CD4-positive, CD25-positive, alpha-beta regulatory T cell (primary cell): ENCODE measurements at regions not wholly inside any gene's neighbourhood (a gene's known extent, or its start where the extent isn't known, plus 50 kb on each side); places are given as distances from the start of the nearest gene placed in this dataset.

Experiments used
- ATAC-seq, 2 donors: fragments of 150-1000 bp; cut with Tn5 transposase; one replicate each; pipeline ENCODE4 v1.10.0; 2021; ENCODE audit warnings: low read depth in 2 of 2, moderate number of reproducible peaks in 2 of 2, moderate library complexity in 1 of 2
- DNase-seq, 3 donors: peaks; one replicate each; pipeline versions ENCODE4 v3.0.0 to v3.0.0-alpha.2; 2012 to 2022; ENCODE audit warnings: mixed read lengths in 1 of 3
- H3K27ac ChIP-seq: one replicate; pipeline ENCODE4 v1.7.0; 2013; ENCODE audit warnings: mild to moderate bottlenecking, low read length; ENCODE audit not compliant: insufficient read depth, poor library complexity, severe bottlenecking
- H3K27me3 ChIP-seq: one replicate; pipeline ENCODE4 v1.7.0; 2013; ENCODE audit warnings: low read length; ENCODE audit not compliant: control insufficient read depth, insufficient read depth
- H3K36me3 ChIP-seq: one replicate; pipeline ENCODE4 v1.7.0; 2013; ENCODE audit warnings: mild to moderate bottlenecking, low read length, moderate library complexity; ENCODE audit not compliant: control insufficient read depth, insufficient read depth
- H3K4me1 ChIP-seq: 2 replicates; pipeline ENCODE4 v1.7.0; 2013; ENCODE audit warnings: mild to moderate bottlenecking, low read length; ENCODE audit not compliant: insufficient read depth, control insufficient read depth, poor library complexity, severe bottlenecking
- H3K4me3 ChIP-seq: one replicate; pipeline ENCODE4 v1.7.0; 2013; ENCODE audit warnings: low read depth, mild to moderate bottlenecking, low read length, moderate library complexity
- H3K9me3 ChIP-seq, 2 experiments: 1 replicate in 1 of 2; 2 replicates in 1 of 2; pipeline ENCODE4 v1.7.0; 2013; ENCODE audit warnings: low read length in 2 of 2, mild to moderate bottlenecking in 1 of 2, moderate library complexity in 1 of 2; ENCODE audit not compliant: control insufficient read depth in 2 of 2
- H3K27ac Mint-ChIP-seq, 3 donors: one replicate each; pipeline ENCODE4 v1.8.0; 2020 to 2022; ENCODE audit warnings: mild to moderate bottlenecking in 3 of 3, mixed read lengths in 3 of 3, moderate library complexity in 2 of 3
- H3K27me3 Mint-ChIP-seq: one replicate; pipeline ENCODE4 v1.8.0; 2022; ENCODE audit warnings: mild to moderate bottlenecking, mixed read lengths
- H3K36me3 Mint-ChIP-seq: one replicate; pipeline ENCODE4 v1.8.0; 2020; ENCODE audit warnings: mixed read lengths
- H3K4me1 Mint-ChIP-seq, 4 donors: one replicate each; pipeline ENCODE4 v1.8.0; 2020 to 2022; ENCODE audit warnings: mixed read lengths in 4 of 4, mild to moderate bottlenecking in 1 of 4
- H3K4me3 Mint-ChIP-seq, 4 donors: one replicate each; pipeline ENCODE4 v1.8.0; 2020 to 2022; ENCODE audit warnings: mild to moderate bottlenecking in 4 of 4, mixed read lengths in 4 of 4, moderate library complexity in 3 of 4
- H3K9me3 Mint-ChIP-seq, 7 donors: one replicate each; pipeline ENCODE4 v1.8.0; 2020 to 2022; ENCODE audit warnings: mixed read lengths in 7 of 7, mild to moderate bottlenecking in 3 of 7, moderate library complexity in 2 of 7

- ATAC-seq, result no peak
Measured at GRCh38 chr12:131611416-131612091, 99.3 kb upstream of the SFSWAP start.

GRCh38 chr12:131612092-131612755 lies 98.7 kb upstream of the SFSWAP start:
- no peaks in the 10 kb centered on the region for H3K36me3 Mint-ChIP-seq
- H3K9me3 ChIP-seq, result no peaks in the 10 kb centered on the region
- DNase-seq (no peak), ATAC-seq (no peak)
- H3K9me3 Mint-ChIP-seq, result no peaks in the 10 kb centered on the region
- peaks cover 7 to 25% (median 18%) of the 10 kb centered on the region in 4 donors for H3K4me1 Mint-ChIP-seq
- H3K36me3 ChIP-seq, result no peaks in the 10 kb centered on the region
- H3K27me3 ChIP-seq, result no peaks in the 10 kb centered on the region
- no peak overlapping the region for H3K27ac Mint-ChIP-seq
- H3K4me3 Mint-ChIP-seq, result no peak overlapping the region
- H3K27me3 Mint-ChIP-seq, result peaks cover 5% of the 10 kb centered on the region
- H3K4me3 ChIP-seq, result no peak overlapping the region
- peaks cover 19% of the 10 kb centered on the region for H3K4me1 ChIP-seq
- no peak overlapping the region for H3K27ac ChIP-seq

More at GRCh38 chr12:131611416-131612091, 99.3 kb upstream of the SFSWAP start:
- Histone ChIP-seq H3K27me3 (no peaks in the 10 kb centered on the region), H3K4me1 (peaks cover 26% of the 10 kb centered on the region), H3K9me3 (no peaks in the 10 kb centered on the region), H3K36me3 (no peaks in the 10 kb centered on the region), H3K4me3 (no peak overlapping the region), H3K27ac (no peak overlapping the region)
- Mint-ChIP-seq H3K4me3 (no peak overlapping the region), H3K27me3 (peaks cover 5% of the 10 kb centered on the region), H3K4me1 (peaks cover 7 to 32% (median 20%) of the 10 kb centered on the region in 4 donors), H3K9me3 (no peaks in the 10 kb centered on the region), H3K36me3 (no peaks in the 10 kb centered on the region), H3K27ac (no peak overlapping the region)
- no peak for DNase-seq

GRCh38 chr12:131613186-131613585 lies 97.7 kb upstream of the SFSWAP start:
- no peak for DNase-seq
- Mint-ChIP-seq H3K36me3 (no peaks in the 10 kb centered on the region), H3K27ac (no peak overlapping the region), H3K4me3 (no peak overlapping the region), H3K4me1 (peaks cover 0 to 15% (median 9%) of the 10 kb centered on the region in 4 donors), H3K27me3 (peaks cover 5% of the 10 kb centered on the region), H3K9me3 (no peaks in the 10 kb centered on the region)
- ATAC-seq, result no peak
- Histone ChIP-seq H3K4me1 (peaks cover 10% of the 10 kb centered on the region), H3K27ac (no peak overlapping the region), H3K36me3 (no peaks in the 10 kb centered on the region), H3K27me3 (no peaks in the 10 kb centered on the region), H3K4me3 (no peak overlapping the region), H3K9me3 (no peaks in the 10 kb centered on the region)

- Mint-ChIP-seq H3K36me3 (no peaks in the 10 kb centered on the region), H3K4me1 (peaks cover 0 to 12% (median 6%) of the 10 kb centered on the region in 4 donors), H3K27me3 (peaks cover 5% of the 10 kb centered on the region), H3K4me3 (no peak overlapping the region), H3K27ac (peak overlapping the region in 1 of 3 donors; percentile 6), H3K9me3 (no peaks in the 10 kb centered on the region)
- H3K36me3 ChIP-seq, result no peaks in the 10 kb centered on the region
- H3K4me3 ChIP-seq, result no peak overlapping the region
- H3K9me3 ChIP-seq, result no peaks in the 10 kb centered on the region
- no peak overlapping the region for H3K27ac ChIP-seq
- H3K4me1 ChIP-seq, result peaks cover 5% of the 10 kb centered on the region
- ATAC-seq (no peak), DNase-seq (no peak)
- H3K27me3 ChIP-seq, result no peaks in the 10 kb centered on the region
Measured at GRCh38 chr12:131613678-131614077, 97.2 kb upstream of the SFSWAP start.

GRCh38 chr12:131615326-131616042 lies 95.4 kb upstream of the SFSWAP start:
- Mint-ChIP-seq H3K27ac (peak overlapping the region in 1 of 3 donors; percentile 35), H3K9me3 (no peaks in the 10 kb centered on the region), H3K27me3 (peaks cover 5% of the 10 kb centered on the region), H3K4me3 (no peak overlapping the region), H3K4me1 (no peaks in the 10 kb centered on the region), H3K36me3 (no peaks in the 10 kb centered on the region)
- DNase-seq (no peak), ATAC-seq (no peak)
- H3K27me3 ChIP-seq, result no peaks in the 10 kb centered on the region
- H3K27ac ChIP-seq, result no peak overlapping the region
- H3K4me3 ChIP-seq, result no peak overlapping the region
- no peaks in the 10 kb centered on the region for H3K4me1 ChIP-seq
- no peaks in the 10 kb centered on the region for H3K9me3 ChIP-seq
- no peaks in the 10 kb centered on the region for H3K36me3 ChIP-seq

GRCh38 chr12:131616043-131616700 lies 94.7 kb upstream of the SFSWAP start:
- H3K27ac Mint-ChIP-seq, result peak overlapping the region in 1 of 3 donors; percentile 32
- H3K9me3 Mint-ChIP-seq, result no peaks in the 10 kb centered on the region
- ATAC-seq, result no peak

GRCh38 chr12:131616738-131617137 lies 94.2 kb upstream of the SFSWAP start:
- no peak overlapping the region for H3K27ac Mint-ChIP-seq
- H3K27me3 ChIP-seq, result no peaks in the 10 kb centered on the region
- peaks cover 5% of the 10 kb centered on the region for H3K27me3 Mint-ChIP-seq

More at GRCh38 chr12:131616043-131616700, 94.7 kb upstream of the SFSWAP start:
- Histone ChIP-seq H3K9me3 (no peaks in the 10 kb centered on the region), H3K36me3 (no peaks in the 10 kb centered on the region), H3K4me1 (no peaks in the 10 kb centered on the region), H3K27ac (no peak overlapping the region), H3K27me3 (no peaks in the 10 kb centered on the region), H3K4me3 (no peak overlapping the region)
- no peak overlapping the region for H3K4me3 Mint-ChIP-seq
- no peaks in the 10 kb centered on the region for H3K36me3 Mint-ChIP-seq
- no peaks in the 10 kb centered on the region for H3K4me1 Mint-ChIP-seq
- H3K27me3 Mint-ChIP-seq, result peaks cover 5% of the 10 kb centered on the region
- no peak for DNase-seq

More at GRCh38 chr12:131616738-131617137, 94.2 kb upstream of the SFSWAP start:
- Mint-ChIP-seq H3K4me3 (no peak overlapping the region), H3K36me3 (no peaks in the 10 kb centered on the region), H3K4me1 (no peaks in the 10 kb centered on the region), H3K9me3 (no peaks in the 10 kb centered on the region)
- ATAC-seq, result no peak
- no peaks in the 10 kb centered on the region for H3K36me3 ChIP-seq
- H3K4me1 ChIP-seq, result no peaks in the 10 kb centered on the region
- no peaks in the 10 kb centered on the region for H3K9me3 ChIP-seq
- no peak for DNase-seq
- H3K4me3 ChIP-seq, result no peak overlapping the region
- no peak overlapping the region for H3K27ac ChIP-seq
